Activated CD4-positive, alpha-beta memory T cell treated with anti-CD3 and anti-CD28 coated beads, Interleukin-2, amount 10 ng/mL, durations not matched to agents 7 days and 5 days (primary cell): ENCODE measurements at regions not wholly inside any gene's neighbourhood (a gene's known extent, or its start where the extent isn't known, plus 50 kb on each side); places are given as distances from the start of the nearest gene placed in this dataset.

Experiments used
- CTCF ChIA-PET: fragments of 350-600 bp; sonication (Branson Sonifier 250); formaldehyde crosslinking; loops from one replicate; lab custom pipeline; 2021; ENCODE audit warnings: antibody characterized with exemption, inconsistent platforms; lab: Charles Lee
- POLR2A ChIA-PET: fragments of 350-600 bp; sonication (Branson Sonifier 250); formaldehyde crosslinking; loops from one replicate; lab custom pipeline; 2021; ENCODE audit warnings: antibody characterized with exemption; lab: Charles Lee
- DNase-seq: peaks from one replicate; pipeline ENCODE4 v3.0.0-alpha.2; 2020
- H3K27ac Mint-ChIP-seq: one replicate; pipeline ENCODE4 v1.8.0; 2021; ENCODE audit warnings: mild to moderate bottlenecking, mixed read lengths
- H3K27me3 Mint-ChIP-seq: one replicate; pipeline ENCODE4 v1.8.0; 2021; ENCODE audit warnings: mixed read lengths
- H3K36me3 Mint-ChIP-seq: one replicate; pipeline ENCODE4 v1.8.0; 2021; ENCODE audit warnings: low read depth, mixed read lengths
- H3K4me1 Mint-ChIP-seq: one replicate; pipeline ENCODE4 v1.8.0; 2021; ENCODE audit warnings: mixed read lengths
- H3K4me3 Mint-ChIP-seq: one replicate; pipeline ENCODE4 v1.8.0; 2021; ENCODE audit warnings: mild to moderate bottlenecking, mixed read lengths
- H3K9me3 Mint-ChIP-seq: one replicate; pipeline ENCODE4 v1.8.0; 2021; ENCODE audit warnings: mixed read lengths

- ChIA-PET CTCF (no interaction called here), POLR2A (no interaction called here)
- H3K27me3 Mint-ChIP-seq = no peaks in the 10 kb centered on the region
- H3K4me3 Mint-ChIP-seq = no peak overlapping the region
- H3K27ac Mint-ChIP-seq = no peak overlapping the region
- no peak for DNase-seq
- no peaks in the 10 kb centered on the region for H3K36me3 Mint-ChIP-seq
- H3K9me3 Mint-ChIP-seq = no peaks in the 10 kb centered on the region
- H3K4me1 Mint-ChIP-seq = no peaks in the 10 kb centered on the region
These were observed 70.7 kb upstream of the GALNT9 start for GRCh38 chr12:132400011-132400641.

GRCh38 chr12:132399092-132400010 is 70.0 kb upstream of the GALNT9 start:
- Mint-ChIP-seq H3K36me3 (no peaks in the 10 kb centered on the region), H3K27ac (no peak overlapping the region), H3K9me3 (peaks cover 4% of the 10 kb centered on the region), H3K4me3 (no peak overlapping the region), H3K4me1 (no peaks in the 10 kb centered on the region), H3K27me3 (no peaks in the 10 kb centered on the region)
- CTCF ChIA-PET = no interaction called here
- DNase-seq = no peak
- POLR2A ChIA-PET = no interaction called here

- CTCF ChIA-PET = no interaction called here
- Mint-ChIP-seq H3K4me1 (no peaks in the 10 kb centered on the region), H3K27me3 (no peaks in the 10 kb centered on the region), H3K4me3 (no peak overlapping the region), H3K9me3 (peaks cover 6% of the 10 kb centered on the region), H3K36me3 (no peaks in the 10 kb centered on the region), H3K27ac (no peak overlapping the region)
- no peak for DNase-seq
- POLR2A ChIA-PET = no interaction called here
These were observed 69.1 kb upstream of the GALNT9 start for GRCh38 chr12:132398386-132398991.

- ChIA-PET POLR2A (no interaction called here), CTCF (no interaction called here)
- DNase-seq = no peak
- peaks cover 6% of the 10 kb centered on the region for H3K9me3 Mint-ChIP-seq
- H3K27ac Mint-ChIP-seq = no peak overlapping the region
- H3K27me3 Mint-ChIP-seq = no peaks in the 10 kb centered on the region
- H3K4me1 Mint-ChIP-seq = no peaks in the 10 kb centered on the region
- H3K4me3 Mint-ChIP-seq = no peak overlapping the region
- H3K36me3 Mint-ChIP-seq = no peaks in the 10 kb centered on the region
These were observed 68.6 kb upstream of the GALNT9 start for GRCh38 chr12:132397934-132398385.

- H3K4me3 Mint-ChIP-seq = no peak overlapping the region
- no peaks in the 10 kb centered on the region for H3K27me3 Mint-ChIP-seq
- no peak for DNase-seq
- H3K9me3 Mint-ChIP-seq = peaks cover 6% of the 10 kb centered on the region
- H3K36me3 Mint-ChIP-seq = no peaks in the 10 kb centered on the region
- ChIA-PET CTCF (no interaction called here), POLR2A (no interaction called here)
- no peaks in the 10 kb centered on the region for H3K4me1 Mint-ChIP-seq
- H3K27ac Mint-ChIP-seq = no peak overlapping the region
These were observed 68.0 kb upstream of the GALNT9 start for GRCh38 chr12:132397152-132397933.

- H3K4me1 Mint-ChIP-seq = no peaks in the 10 kb centered on the region
- no peak for DNase-seq
- H3K27ac Mint-ChIP-seq = no peak overlapping the region
- H3K36me3 Mint-ChIP-seq = no peaks in the 10 kb centered on the region
- CTCF ChIA-PET = no interaction called here
- no peak overlapping the region for H3K4me3 Mint-ChIP-seq
- H3K27me3 Mint-ChIP-seq = no peaks in the 10 kb centered on the region
- POLR2A ChIA-PET = no interaction called here
- peaks cover 6% of the 10 kb centered on the region for H3K9me3 Mint-ChIP-seq
These were observed 67.3 kb upstream of the GALNT9 start for GRCh38 chr12:132396657-132397056.

GRCh38 chr12:132395908-132396305 is 66.5 kb upstream of the GALNT9 start:
- H3K4me1 Mint-ChIP-seq = no peaks in the 10 kb centered on the region
- CTCF ChIA-PET = no interaction called here
- no peak overlapping the region for H3K4me3 Mint-ChIP-seq

GRCh38 chr12:132395192-132395907 is 66.0 kb upstream of the GALNT9 start:
- ChIA-PET CTCF (no interaction called here), POLR2A (no interaction called here)
- Mint-ChIP-seq H3K36me3 (no peaks in the 10 kb centered on the region), H3K27ac (no peak overlapping the region), H3K27me3 (no peaks in the 10 kb centered on the region), H3K9me3 (peaks cover 6% of the 10 kb centered on the region), H3K4me1 (no peaks in the 10 kb centered on the region), H3K4me3 (no peak overlapping the region)
- DNase-seq = no peak

More at GRCh38 chr12:132395908-132396305, 66.5 kb upstream of the GALNT9 start:
- Mint-ChIP-seq H3K27me3 (no peaks in the 10 kb centered on the region), H3K9me3 (peaks cover 6% of the 10 kb centered on the region), H3K27ac (no peak overlapping the region), H3K36me3 (no peaks in the 10 kb centered on the region)
- POLR2A ChIA-PET = no interaction called here
- DNase-seq = no peak

GRCh38 chr12:132393991-132394949 is 64.9 kb upstream of the GALNT9 start:
- ChIA-PET POLR2A (no interaction called here), CTCF (no interaction called here)
- Mint-ChIP-seq H3K4me3 (no peak overlapping the region), H3K9me3 (peaks cover 6% of the 10 kb centered on the region), H3K27me3 (no peaks in the 10 kb centered on the region), H3K36me3 (no peaks in the 10 kb centered on the region), H3K4me1 (no peaks in the 10 kb centered on the region), H3K27ac (no peak overlapping the region)
- no peak for DNase-seq

- Mint-ChIP-seq H3K4me3 (no peak overlapping the region), H3K27me3 (no peaks in the 10 kb centered on the region), H3K4me1 (no peaks in the 10 kb centered on the region), H3K36me3 (no peaks in the 10 kb centered on the region), H3K9me3 (peaks cover 6% of the 10 kb centered on the region), H3K27ac (no peak overlapping the region)
- ChIA-PET CTCF (no interaction called here), POLR2A (no interaction called here)
- no peak for DNase-seq
These were observed 63.9 kb upstream of the GALNT9 start for GRCh38 chr12:132393245-132393795.

- Mint-ChIP-seq H3K4me1 (no peaks in the 10 kb centered on the region), H3K27me3 (no peaks in the 10 kb centered on the region), H3K4me3 (no peak overlapping the region), H3K27ac (no peak overlapping the region), H3K9me3 (peaks cover 6% of the 10 kb centered on the region), H3K36me3 (no peaks in the 10 kb centered on the region)
- DNase-seq = no peak
- CTCF ChIA-PET = no interaction called here
- POLR2A ChIA-PET = no interaction called here
These were observed 63.2 kb upstream of the GALNT9 start for GRCh38 chr12:132392389-132393244.
